AG09309 (cell line): ENCODE measurements at regions not wholly inside any gene's neighbourhood (a gene's known extent, or its start where the extent isn't known, plus 50 kb on each side); places are given as distances from the start of the nearest gene placed in this dataset.

Experiments
- DNase-seq: peaks from one replicate; pipeline ENCODE4 v3.0.0-alpha.2; 2010; ENCODE audit warnings: low read depth
- H3K4me3 ChIP-seq: 2 replicates; pipeline ENCODE4 v1.5.1; 2011; ENCODE audit warnings: mild to moderate bottlenecking, low read depth, low read length, moderate library complexity; ENCODE audit not compliant: control insufficient read depth
- CTCF ChIP-seq: IDR thresholded peaks from 2 replicates; pipeline ENCODE4 v1.5.1; 2011; ENCODE audit warnings: mild to moderate bottlenecking, low read depth, low read length, inconsistent platforms; ENCODE audit not compliant: insufficient read depth, control insufficient read depth; ENCODE audit errors: missing control alignments

- no peak for DNase-seq
- no peak for TF ChIP-seq CTCF
- no peak overlapping the region for H3K4me3 ChIP-seq
Observed at GRCh38 chr2:204346906-204347305, 198.4 kb upstream of the PARD3B start.

- peak; percentile 24 for DNase-seq
Observed at GRCh38 chr2:204353823-204354222, 191.5 kb upstream of the PARD3B start.

GRCh38 chr2:204354442-204354856, 190.8 kb upstream of the PARD3B start:
- no peak for DNase-seq
- no peak for TF ChIP-seq CTCF
- no peak overlapping the region for H3K4me3 ChIP-seq

More at GRCh38 chr2:204353823-204354222, 191.5 kb upstream of the PARD3B start:
- no peak for TF ChIP-seq CTCF
- no peak overlapping the region for H3K4me3 ChIP-seq

GRCh38 chr2:204355688-204356087, 189.6 kb upstream of the PARD3B start:
- no peak overlapping the region for H3K4me3 ChIP-seq
- DNase-seq, result no peak
- TF ChIP-seq CTCF, result no peak

GRCh38 chr2:204356151-204356641, 189.1 kb upstream of the PARD3B start:
- TF ChIP-seq CTCF, result no peak
- H3K4me3 ChIP-seq, result no peak overlapping the region
- no peak for DNase-seq

GRCh38 chr2:204357286-204357685, 188.0 kb upstream of the PARD3B start:
- DNase-seq, result no peak
- no peak for TF ChIP-seq CTCF
- H3K4me3 ChIP-seq, result no peak overlapping the region

GRCh38 chr2:204359076-204359475, 186.2 kb upstream of the PARD3B start:
- H3K4me3 ChIP-seq, result no peak overlapping the region
- DNase-seq, result no peak
- no peak for TF ChIP-seq CTCF
